HG03196 (cell line): ENCODE measurements at regions not wholly inside any gene's neighbourhood (a gene's known extent, or its start where the extent isn't known, plus 50 kb on each side); places are given as distances from the start of the nearest gene placed in this dataset.

Experiments used
- ATAC-seq: cut with Tn5 transposase; IDR thresholded peaks from one replicate; pipeline ENCODE4 v1.9.1; 2021; ENCODE audit not compliant: unreplicated experiment

GRCh38 chr21:38556390-38556789 lies 58.1 kb upstream of the ERG start:
- ATAC-seq: no peak

GRCh38 chr21:38561205-38561604 lies 62.9 kb upstream of the ERG start:
- no peak for ATAC-seq

GRCh38 chr21:38561613-38562581 lies 63.6 kb upstream of the ERG start:
- no peak for ATAC-seq

- no peak for ATAC-seq
These were observed 69.2 kb upstream of the ERG start for GRCh38 chr21:38567335-38567969.

- ATAC-seq: no peak
These were observed 69.7 kb upstream of the ERG start for GRCh38 chr21:38567970-38568360.

GRCh38 chr21:38569733-38570132 lies 71.5 kb upstream of the ERG start:
- no peak for ATAC-seq

GRCh38 chr21:38570596-38570995 lies 72.3 kb upstream of the ERG start:
- no peak for ATAC-seq

- no peak for ATAC-seq
These were observed 76.8 kb upstream of the ERG start for GRCh38 chr21:38574895-38575575.

GRCh38 chr21:38577887-38578286 lies 79.6 kb upstream of the ERG start:
- no peak for ATAC-seq

- ATAC-seq: no peak
These were observed 92.4 kb upstream of the ERG start for GRCh38 chr21:38590449-38591217.

GRCh38 chr21:38591218-38591537 lies 92.9 kb upstream of the ERG start:
- no peak for ATAC-seq

- ATAC-seq: no peak
These were observed 98.2 kb upstream of the ERG start for GRCh38 chr21:38596264-38597042.

- no peak for ATAC-seq
These were observed 99.1 kb upstream of the ERG start for GRCh38 chr21:38597421-38597820.

GRCh38 chr21:38598413-38598812 lies 100.1 kb upstream of the ERG start:
- ATAC-seq: no peak

- no peak for ATAC-seq
These were observed 101.2 kb upstream of the ERG start for GRCh38 chr21:38599381-38599975.

- no peak for ATAC-seq
These were observed 101.8 kb upstream of the ERG start for GRCh38 chr21:38600106-38600505.

GRCh38 chr21:38605236-38605635 lies 107.0 kb upstream of the ERG start:
- no peak for ATAC-seq

GRCh38 chr21:38609580-38609979 lies 111.3 kb upstream of the ERG start:
- ATAC-seq: no peak

GRCh38 chr21:38610623-38611251 lies 112.5 kb upstream of the ERG start:
- no peak for ATAC-seq

GRCh38 chr21:38611277-38611676 lies 113.0 kb upstream of the ERG start:
- ATAC-seq: no peak
